Neural cell (in vitro differentiated cells): ENCODE measurements at regions not wholly inside any gene's neighbourhood (a gene's known extent, or its start where the extent isn't known, plus 50 kb on each side); places are given as distances from the start of the nearest gene placed in this dataset.

Source experiments
- H2AFZ ChIP-seq: fragments of 200-600, 300-800 bp; sonication (generic), shearing (Covaris generic); 2 replicates; pipeline ENCODE4 v1.6.0; 2014; ENCODE audit warnings: low read depth, mild to moderate bottlenecking, antibody characterized with exemption, low read length, moderate library complexity
- H3F3A ChIP-seq: fragments of 200-600 bp; shearing (Covaris generic); 2 replicates; pipeline ENCODE4 v1.6.1; 2016; ENCODE audit warnings: mild to moderate bottlenecking, moderate library complexity, mixed read lengths, antibody characterized with exemption, low read length; ENCODE audit not compliant: insufficient read depth, poor library complexity, severe bottlenecking
- H3K27ac ChIP-seq: fragments of 200-600, 300-800 bp; sonication (generic), shearing (Covaris generic); 2 replicates; pipeline ENCODE4 v1.5.1; 2014; ENCODE audit warnings: mild to moderate bottlenecking, low read length, moderate library complexity
- H3K27me3 ChIP-seq: fragments of 300-800, 200-600 bp; sonication (generic), shearing (Covaris generic); 2 replicates; pipeline ENCODE4 v1.6.0; 2014; ENCODE audit warnings: mild to moderate bottlenecking, low read depth, low read length, moderate library complexity; ENCODE audit not compliant: insufficient read depth
- H3K36me3 ChIP-seq: fragments of 300-800, 200-600 bp; sonication (generic), shearing (Covaris generic); 2 replicates; pipeline ENCODE4 v1.5.1; 2014; ENCODE audit warnings: mild to moderate bottlenecking, antibody characterized with exemption, low read length, moderate library complexity; ENCODE audit not compliant: insufficient read depth
- H3K4me2 ChIP-seq: fragments of 300-800, 200-600 bp; sonication (generic), shearing (Covaris generic); 2 replicates; pipeline ENCODE4 v1.6.0; 2014; ENCODE audit warnings: mild to moderate bottlenecking, low read length
- H3K4me3 ChIP-seq: fragments of 300-800, 200-600 bp; sonication (generic), shearing (Covaris generic); 2 replicates; pipeline ENCODE4 v1.5.1; 2014; ENCODE audit warnings: mild to moderate bottlenecking, low read length, moderate library complexity
- H3K79me2 ChIP-seq: fragments of 200-600 bp; shearing (Covaris generic); replicated peaks from 2 replicates; pipeline ENCODE4 v1.6.0; 2014; ENCODE audit warnings: mild to moderate bottlenecking, low read length, moderate library complexity; ENCODE audit not compliant: insufficient read depth
- H3K9ac ChIP-seq: fragments of 300-800, 200-600 bp; sonication (generic), shearing (Covaris generic); 2 replicates; pipeline ENCODE4 v1.6.1; 2016; ENCODE audit warnings: mild to moderate bottlenecking, low read length, mixed read lengths
- H3K9me2 ChIP-seq: fragments of 200-600 bp; shearing (Covaris generic); 2 replicates; pipeline ENCODE4 v1.6.1; 2016; ENCODE audit warnings: mild to moderate bottlenecking, low read length, mixed read lengths; ENCODE audit not compliant: insufficient read depth
- H3K9me3 ChIP-seq: fragments of 200-600, 300-800 bp; sonication (generic), shearing (Covaris generic); 2 replicates; pipeline ENCODE4 v1.6.1; 2016; ENCODE audit warnings: mild to moderate bottlenecking, mixed run types, low read length, moderate library complexity, mixed read lengths
- H4K20me1 ChIP-seq: fragments of 200-600 bp; shearing (Covaris generic); 2 replicates; pipeline ENCODE4 v1.6.1; 2016; ENCODE audit warnings: mild to moderate bottlenecking, mixed run types; ENCODE audit not compliant: insufficient read depth
- CTCF ChIP-seq: fragments of 450-650 bp; IDR thresholded peaks from 2 replicates; pipeline ENCODE4 v1.5.1; 2014; ENCODE audit warnings: antibody characterized with exemption, mild to moderate bottlenecking, moderate library complexity; ENCODE audit not compliant: poor library complexity, severe bottlenecking
- EP300 ChIP-seq: fragments of 450-650 bp; conservative IDR thresholded peaks from 2 replicates; pipeline ENCODE4 v1.6.1; 2014; ENCODE audit warnings: antibody characterized with exemption, mild to moderate bottlenecking, moderate library complexity; ENCODE audit not compliant: poor library complexity, severe bottlenecking
- EZH2 ChIP-seq: fragments of 200-600, 300-800 bp; shearing (Covaris generic), sonication (generic); IDR thresholded peaks from 2 replicates; pipeline ENCODE4 v1.6.1; 2014; ENCODE audit warnings: antibody characterized with exemption, low read length, borderline replicate concordance, mild to moderate bottlenecking; ENCODE audit not compliant: insufficient read depth, poor library complexity, severe bottlenecking
- MXI1 ChIP-seq: fragments of 450-650 bp; conservative IDR thresholded peaks from 2 replicates; pipeline ENCODE4 v1.6.1; 2014; ENCODE audit warnings: antibody characterized with exemption, mild to moderate bottlenecking; ENCODE audit not compliant: poor library complexity, severe bottlenecking
- POLR2AphosphoS5 ChIP-seq: IDR thresholded peaks from 2 replicates; pipeline ENCODE4 v1.6.1; 2012
- RAD21 ChIP-seq: fragments of 450-650 bp; conservative IDR thresholded peaks from 2 replicates; pipeline ENCODE4 v1.6.1; 2014; ENCODE audit warnings: antibody characterized with exemption, mild to moderate bottlenecking, moderate library complexity
- SMC3 ChIP-seq: fragments of 450-650 bp; conservative IDR thresholded peaks from 2 replicates; pipeline ENCODE4 v1.6.1; 2014; ENCODE audit warnings: antibody characterized with exemption, mild to moderate bottlenecking, moderate library complexity; ENCODE audit not compliant: poor library complexity
- TAF1 ChIP-seq: IDR thresholded peaks from 2 replicates; pipeline ENCODE4 v1.6.1; 2012; ENCODE audit warnings: low read depth
- TF ChIP-seq, protein P1 (sequence below): IDR thresholded peaks from 2 replicates; pipeline ENCODE4 v1.6.1; 2012; ENCODE audit warnings: borderline replicate concordance

GRCh38 chr13:104270731-104271130 is 1204.5 kb upstream of the SLC10A2 start:
- no peak overlapping the region for H3K4me3 ChIP-seq
- H3K4me2 ChIP-seq, result no peak overlapping the region
- no peaks in the 10 kb centered on the region for H4K20me1 ChIP-seq
- H3K79me2 ChIP-seq, result no peaks in the 10 kb centered on the region
- H3K27me3 ChIP-seq, result no peaks in the 10 kb centered on the region
- no peak overlapping the region for H3K9ac ChIP-seq
- no peaks in the 10 kb centered on the region for H3K36me3 ChIP-seq
- no peak overlapping the region for H2AFZ ChIP-seq
- no peak for TF ChIP-seq TAF1
- no peak for TF ChIP-seq EP300
- H3K9me2 ChIP-seq, result no peaks in the 10 kb centered on the region
- no peaks in the 10 kb centered on the region for H3F3A ChIP-seq
- no peaks in the 10 kb centered on the region for H3K9me3 ChIP-seq
- H3K27ac ChIP-seq, result no peak overlapping the region

- Histone ChIP-seq H3K27ac (no peak overlapping the region), H3K79me2 (no peaks in the 10 kb centered on the region), H3K4me2 (no peak overlapping the region), H3K9me2 (no peaks in the 10 kb centered on the region), H3K27me3 (no peaks in the 10 kb centered on the region), H3K9me3 (no peaks in the 10 kb centered on the region), H2AFZ (no peak overlapping the region), H4K20me1 (no peaks in the 10 kb centered on the region), H3K36me3 (no peaks in the 10 kb centered on the region), H3K4me3 (no peak overlapping the region), H3K9ac (no peak overlapping the region), H3F3A (no peaks in the 10 kb centered on the region)
- TF ChIP-seq, protein P1, sequence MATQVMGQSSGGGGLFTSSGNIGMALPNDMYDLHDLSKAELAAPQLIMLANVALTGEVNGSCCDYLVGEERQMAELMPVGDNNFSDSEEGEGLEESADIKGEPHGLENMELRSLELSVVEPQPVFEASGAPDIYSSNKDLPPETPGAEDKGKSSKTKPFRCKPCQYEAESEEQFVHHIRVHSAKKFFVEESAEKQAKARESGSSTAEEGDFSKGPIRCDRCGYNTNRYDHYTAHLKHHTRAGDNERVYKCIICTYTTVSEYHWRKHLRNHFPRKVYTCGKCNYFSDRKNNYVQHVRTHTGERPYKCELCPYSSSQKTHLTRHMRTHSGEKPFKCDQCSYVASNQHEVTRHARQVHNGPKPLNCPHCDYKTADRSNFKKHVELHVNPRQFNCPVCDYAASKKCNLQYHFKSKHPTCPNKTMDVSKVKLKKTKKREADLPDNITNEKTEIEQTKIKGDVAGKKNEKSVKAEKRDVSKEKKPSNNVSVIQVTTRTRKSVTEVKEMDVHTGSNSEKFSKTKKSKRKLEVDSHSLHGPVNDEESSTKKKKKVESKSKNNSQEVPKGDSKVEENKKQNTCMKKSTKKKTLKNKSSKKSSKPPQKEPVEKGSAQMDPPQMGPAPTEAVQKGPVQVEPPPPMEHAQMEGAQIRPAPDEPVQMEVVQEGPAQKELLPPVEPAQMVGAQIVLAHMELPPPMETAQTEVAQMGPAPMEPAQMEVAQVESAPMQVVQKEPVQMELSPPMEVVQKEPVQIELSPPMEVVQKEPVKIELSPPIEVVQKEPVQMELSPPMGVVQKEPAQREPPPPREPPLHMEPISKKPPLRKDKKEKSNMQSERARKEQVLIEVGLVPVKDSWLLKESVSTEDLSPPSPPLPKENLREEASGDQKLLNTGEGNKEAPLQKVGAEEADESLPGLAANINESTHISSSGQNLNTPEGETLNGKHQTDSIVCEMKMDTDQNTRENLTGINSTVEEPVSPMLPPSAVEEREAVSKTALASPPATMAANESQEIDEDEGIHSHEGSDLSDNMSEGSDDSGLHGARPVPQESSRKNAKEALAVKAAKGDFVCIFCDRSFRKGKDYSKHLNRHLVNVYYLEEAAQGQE, result no peak
Measured at GRCh38 chr13:104267206-104267811, 1201.1 kb upstream of the SLC10A2 start.

DNA sequence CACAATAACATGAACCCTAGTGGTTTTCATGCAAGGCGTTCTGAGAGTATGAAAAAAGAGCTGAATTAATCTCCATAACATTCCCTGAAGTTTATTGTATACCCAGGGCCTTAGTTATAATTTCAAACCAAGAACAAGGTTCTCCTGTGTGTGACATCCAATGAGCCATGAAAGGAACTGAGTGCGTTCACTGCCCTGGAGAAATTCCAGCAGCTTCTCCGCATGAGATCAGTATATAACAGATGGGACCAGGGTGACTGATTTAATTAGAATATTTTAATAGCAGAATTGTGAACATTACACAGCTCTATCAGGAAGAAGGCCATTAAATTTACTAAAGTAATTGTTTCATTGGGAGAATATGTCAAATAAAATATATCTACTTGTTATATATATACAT is 1190.5 kb upstream of the SLC10A2 start:
- Histone ChIP-seq H3K4me3 (no peak overlapping the region), H4K20me1 (no peaks in the 10 kb centered on the region), H3K79me2 (no peaks in the 10 kb centered on the region), H3K27me3 (no peaks in the 10 kb centered on the region), H3F3A (no peaks in the 10 kb centered on the region), H3K9ac (no peak overlapping the region), H3K27ac (no peak overlapping the region), H3K4me2 (no peak overlapping the region), H3K36me3 (no peaks in the 10 kb centered on the region), H2AFZ (no peak overlapping the region), H3K9me2 (no peaks in the 10 kb centered on the region), H3K9me3 (no peaks in the 10 kb centered on the region)
- TF ChIP-seq SMC3, result no peak
- TF ChIP-seq MXI1, result no peak
- no peak for TF ChIP-seq RAD21
- no peak for TF ChIP-seq EZH2
- no peak for TF ChIP-seq CTCF
- TF ChIP-seq EP300, result no peak
- TF ChIP-seq, protein P1, result no peak
- TF ChIP-seq POLR2AphosphoS5, result no peak
- TF ChIP-seq TAF1, result no peak
